Rectal smooth muscle tissue (tissue), 1 donor: ENCODE measurements at regions not wholly inside any gene's neighbourhood (a gene's known extent, or its start where the extent isn't known, plus 50 kb on each side); places are given as distances from the start of the nearest gene placed in this dataset.

ENCODE experiments used
- H3K27ac ChIP-seq: one replicate; pipeline ENCODE4 v1.7.0; 2013; ENCODE audit warnings: low read depth, low read length, inconsistent platforms
- H3K27me3 ChIP-seq: one replicate; pipeline ENCODE4 v1.7.0; 2013; ENCODE audit warnings: low read length; ENCODE audit not compliant: control insufficient read depth, insufficient read depth
- H3K36me3 ChIP-seq: one replicate; pipeline ENCODE4 v1.7.0; 2013; ENCODE audit warnings: low read length; ENCODE audit not compliant: control insufficient read depth, insufficient read depth
- H3K4me1 ChIP-seq: one replicate; pipeline ENCODE4 v1.7.0; 2013; ENCODE audit warnings: low read length; ENCODE audit not compliant: control insufficient read depth, insufficient read depth
- H3K4me3 ChIP-seq: one replicate; pipeline ENCODE4 v1.7.0; 2013; ENCODE audit warnings: low read length
- H3K9ac ChIP-seq: one replicate; pipeline ENCODE4 v1.7.0; 2013; ENCODE audit warnings: low read length

- Histone ChIP-seq H3K9ac (no peak overlapping the region), H3K27ac (no peak overlapping the region), H3K27me3 (no peaks in the 10 kb centered on the region), H3K4me1 (no peaks in the 10 kb centered on the region), H3K36me3 (no peaks in the 10 kb centered on the region), H3K4me3 (no peak overlapping the region)
Observed at GRCh38 chr16:80408014-80408413, 132.8 kb upstream of the DYNLRB2 start.

- Histone ChIP-seq H3K4me3 (no peak overlapping the region), H3K4me1 (no peaks in the 10 kb centered on the region), H3K36me3 (no peaks in the 10 kb centered on the region), H3K27me3 (no peaks in the 10 kb centered on the region), H3K9ac (no peak overlapping the region), H3K27ac (no peak overlapping the region)
Observed at GRCh38 chr16:80407265-80407987, 133.4 kb upstream of the DYNLRB2 start.

- Histone ChIP-seq H3K27me3 (no peaks in the 10 kb centered on the region), H3K36me3 (no peaks in the 10 kb centered on the region), H3K9ac (no peak overlapping the region), H3K4me3 (no peak overlapping the region), H3K27ac (no peak overlapping the region), H3K4me1 (no peaks in the 10 kb centered on the region)
Observed at GRCh38 chr16:80404847-80405246, 135.9 kb upstream of the DYNLRB2 start.

- no peak overlapping the region for H3K27ac ChIP-seq
- H3K27me3 ChIP-seq = no peaks in the 10 kb centered on the region
- no peak overlapping the region for H3K9ac ChIP-seq
- H3K36me3 ChIP-seq = no peaks in the 10 kb centered on the region
- no peaks in the 10 kb centered on the region for H3K4me1 ChIP-seq
- H3K4me3 ChIP-seq = no peak overlapping the region
Observed at GRCh38 chr16:80403894-80404293, 136.9 kb upstream of the DYNLRB2 start.

GRCh38 chr16:80390871-80391489 lies 149.8 kb upstream of the DYNLRB2 start:
- Histone ChIP-seq H3K4me1 (no peaks in the 10 kb centered on the region), H3K36me3 (no peaks in the 10 kb centered on the region), H3K9ac (no peak overlapping the region), H3K27me3 (peaks cover 6% of the 10 kb centered on the region), H3K27ac (no peak overlapping the region), H3K4me3 (no peak overlapping the region)

- Histone ChIP-seq H3K27me3 (peaks cover 6% of the 10 kb centered on the region), H3K27ac (no peak overlapping the region), H3K9ac (no peak overlapping the region)
Observed at GRCh38 chr16:80390046-80390445, 150.7 kb upstream of the DYNLRB2 start.

GRCh38 chr16:80389338-80389737 lies 151.5 kb upstream of the DYNLRB2 start:
- Histone ChIP-seq H3K9ac (no peak overlapping the region), H3K4me3 (no peak overlapping the region), H3K36me3 (no peaks in the 10 kb centered on the region), H3K27ac (no peak overlapping the region), H3K27me3 (peaks cover 6% of the 10 kb centered on the region), H3K4me1 (no peaks in the 10 kb centered on the region)

More at GRCh38 chr16:80390046-80390445, 150.7 kb upstream of the DYNLRB2 start:
- no peaks in the 10 kb centered on the region for H3K36me3 ChIP-seq
- H3K4me1 ChIP-seq = no peaks in the 10 kb centered on the region
- no peak overlapping the region for H3K4me3 ChIP-seq

- no peak overlapping the region for H3K27ac ChIP-seq
- H3K4me1 ChIP-seq = no peaks in the 10 kb centered on the region
- H3K4me3 ChIP-seq = no peak overlapping the region
- H3K36me3 ChIP-seq = no peaks in the 10 kb centered on the region
- peaks cover 6% of the 10 kb centered on the region for H3K27me3 ChIP-seq
- no peak overlapping the region for H3K9ac ChIP-seq
Observed at GRCh38 chr16:80387318-80387921, 153.4 kb upstream of the DYNLRB2 start.

GRCh38 chr16:80384862-80385261 lies 155.9 kb upstream of the DYNLRB2 start:
- H3K9ac ChIP-seq = no peak overlapping the region
- H3K36me3 ChIP-seq = no peaks in the 10 kb centered on the region
- H3K4me3 ChIP-seq = no peak overlapping the region
- no peaks in the 10 kb centered on the region for H3K4me1 ChIP-seq
- H3K27ac ChIP-seq = no peak overlapping the region
- H3K27me3 ChIP-seq = peaks cover 6% of the 10 kb centered on the region

- no peaks in the 10 kb centered on the region for H3K27me3 ChIP-seq
- no peaks in the 10 kb centered on the region for H3K36me3 ChIP-seq
- H3K4me3 ChIP-seq = no peak overlapping the region
- no peaks in the 10 kb centered on the region for H3K4me1 ChIP-seq
- no peak overlapping the region for H3K9ac ChIP-seq
- no peak overlapping the region for H3K27ac ChIP-seq
Observed at GRCh38 chr16:80380514-80380913, 160.3 kb upstream of the DYNLRB2 start.

- H3K9ac ChIP-seq = no peak overlapping the region
- no peaks in the 10 kb centered on the region for H3K27me3 ChIP-seq
- no peaks in the 10 kb centered on the region for H3K4me1 ChIP-seq
- no peaks in the 10 kb centered on the region for H3K36me3 ChIP-seq
- H3K4me3 ChIP-seq = no peak overlapping the region
- H3K27ac ChIP-seq = no peak overlapping the region
Observed at GRCh38 chr16:80377096-80377956, 163.5 kb upstream of the DYNLRB2 start.

- no peaks in the 10 kb centered on the region for H3K36me3 ChIP-seq
- no peak overlapping the region for H3K4me3 ChIP-seq
- no peak overlapping the region for H3K9ac ChIP-seq
- H3K27me3 ChIP-seq = no peaks in the 10 kb centered on the region
- H3K27ac ChIP-seq = no peak overlapping the region
- H3K4me1 ChIP-seq = no peaks in the 10 kb centered on the region
Observed at GRCh38 chr16:80375973-80376372, 164.8 kb upstream of the DYNLRB2 start.
